Mesothelial cell of epicardium (in vitro differentiated cells): ENCODE measurements at regions not wholly inside any gene's neighbourhood (a gene's known extent, or its start where the extent isn't known, plus 50 kb on each side); places are given as distances from the start of the nearest gene placed in this dataset.
"Not testable (repeated sequence)": the region's sequence is repeated elsewhere in the genome, so short reads cannot be mapped to it uniquely, and the experiment has no call there.

Source experiments
- DNase-seq, 2 experiments: peaks; one replicate each; pipeline ENCODE4 v3.0.0; 2021; ENCODE audit warnings: low spot score in 2 of 2; ENCODE audit not compliant: unreplicated experiment in 2 of 2
- H3K27ac Mint-ChIP-seq: 2 replicates; pipeline ENCODE4 v1.8.0; 2021; ENCODE audit warnings: mixed read lengths
- H3K27me3 Mint-ChIP-seq: 2 replicates; pipeline ENCODE4 v1.8.0; 2021; ENCODE audit warnings: low read depth, mixed read lengths
- H3K36me3 Mint-ChIP-seq: 2 replicates; pipeline ENCODE4 v1.8.0; 2021; ENCODE audit warnings: mixed read lengths
- H3K4me1 Mint-ChIP-seq: 2 replicates; pipeline ENCODE4 v1.8.0; 2021; ENCODE audit warnings: mixed read lengths
- H3K4me3 Mint-ChIP-seq: 2 replicates; pipeline ENCODE4 v1.8.0; 2021; ENCODE audit warnings: mild to moderate bottlenecking, moderate library complexity, mixed read lengths
- H3K9me3 Mint-ChIP-seq: 2 replicates; pipeline ENCODE4 v1.8.0; 2021; ENCODE audit warnings: mixed read lengths
- TF ChIP-seq, protein P1 (sequence below): fragments of 200-600 bp; sonication (generic); IDR thresholded peaks from one replicate; pipeline ENCODE4 v1.5.0; 2021; ENCODE audit warnings: antibody characterized with exemption; ENCODE audit not compliant: unreplicated experiment

DNA sequence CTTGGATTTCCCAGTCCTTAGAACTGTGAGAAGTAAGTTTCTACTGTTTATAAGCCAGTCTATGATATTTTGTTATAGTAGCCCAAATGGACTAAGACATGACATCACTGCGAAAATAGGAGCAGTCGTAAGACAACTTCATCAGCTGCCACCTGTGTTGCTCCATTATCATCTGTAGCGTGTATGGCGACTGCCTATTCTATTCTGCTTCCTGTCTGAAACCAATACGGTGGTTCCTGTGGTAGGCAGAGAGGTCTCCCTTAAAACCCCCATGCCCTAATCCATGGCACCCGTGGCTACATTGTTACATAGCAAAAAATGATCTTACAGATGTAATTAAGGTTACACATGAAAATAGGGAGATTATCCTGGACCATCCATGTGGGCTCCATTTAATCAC lies 105.4 kb upstream of the FAT1 start:
- no peak overlapping the region for H3K27ac Mint-ChIP-seq
- no peak for DNase-seq
- H3K4me3 Mint-ChIP-seq: no peak overlapping the region
- H3K36me3 Mint-ChIP-seq: no peaks in the 10 kb centered on the region
- no peaks in the 10 kb centered on the region for H3K9me3 Mint-ChIP-seq
- TF ChIP-seq, protein P1, sequence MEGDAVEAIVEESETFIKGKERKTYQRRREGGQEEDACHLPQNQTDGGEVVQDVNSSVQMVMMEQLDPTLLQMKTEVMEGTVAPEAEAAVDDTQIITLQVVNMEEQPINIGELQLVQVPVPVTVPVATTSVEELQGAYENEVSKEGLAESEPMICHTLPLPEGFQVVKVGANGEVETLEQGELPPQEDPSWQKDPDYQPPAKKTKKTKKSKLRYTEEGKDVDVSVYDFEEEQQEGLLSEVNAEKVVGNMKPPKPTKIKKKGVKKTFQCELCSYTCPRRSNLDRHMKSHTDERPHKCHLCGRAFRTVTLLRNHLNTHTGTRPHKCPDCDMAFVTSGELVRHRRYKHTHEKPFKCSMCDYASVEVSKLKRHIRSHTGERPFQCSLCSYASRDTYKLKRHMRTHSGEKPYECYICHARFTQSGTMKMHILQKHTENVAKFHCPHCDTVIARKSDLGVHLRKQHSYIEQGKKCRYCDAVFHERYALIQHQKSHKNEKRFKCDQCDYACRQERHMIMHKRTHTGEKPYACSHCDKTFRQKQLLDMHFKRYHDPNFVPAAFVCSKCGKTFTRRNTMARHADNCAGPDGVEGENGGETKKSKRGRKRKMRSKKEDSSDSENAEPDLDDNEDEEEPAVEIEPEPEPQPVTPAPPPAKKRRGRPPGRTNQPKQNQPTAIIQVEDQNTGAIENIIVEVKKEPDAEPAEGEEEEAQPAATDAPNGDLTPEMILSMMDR: no peak
- peaks cover 24% of the 10 kb centered on the region for H3K4me1 Mint-ChIP-seq
- H3K27me3 Mint-ChIP-seq: no peaks in the 10 kb centered on the region

GRCh38 chr4:186829740-186830449 lies 106.2 kb upstream of the FAT1 start:
- Mint-ChIP-seq H3K27ac (no peak overlapping the region), H3K27me3 (peaks cover 1% of the 10 kb centered on the region), H3K4me1 (peaks cover 23% of the 10 kb centered on the region), H3K4me3 (no peak overlapping the region), H3K9me3 (no peaks in the 10 kb centered on the region), H3K36me3 (no peaks in the 10 kb centered on the region)
- TF ChIP-seq, protein P1: no peak
- DNase-seq: no peak

- H3K4me3 Mint-ChIP-seq: no peak overlapping the region
- H3K36me3 Mint-ChIP-seq: no peaks in the 10 kb centered on the region
- DNase-seq: no peak
- peaks cover 1% of the 10 kb centered on the region for H3K27me3 Mint-ChIP-seq
- no peaks in the 10 kb centered on the region for H3K9me3 Mint-ChIP-seq
- TF ChIP-seq, protein P1: no peak
- H3K4me1 Mint-ChIP-seq: peaks cover 12% of the 10 kb centered on the region
- H3K27ac Mint-ChIP-seq: no peak overlapping the region
Measured at GRCh38 chr4:186831574-186831973, 107.9 kb upstream of the FAT1 start.

GRCh38 chr4:186832906-186833305 lies 109.2 kb upstream of the FAT1 start:
- Mint-ChIP-seq H3K9me3 (no peaks in the 10 kb centered on the region), H3K27ac (no peak overlapping the region), H3K27me3 (peaks cover 1% of the 10 kb centered on the region), H3K4me1 (peaks cover 5% of the 10 kb centered on the region), H3K36me3 (no peaks in the 10 kb centered on the region), H3K4me3 (no peak overlapping the region)
- no peak for DNase-seq
- TF ChIP-seq, protein P1: no peak

- not testable (repeated sequence) for H3K36me3 Mint-ChIP-seq, DNase-seq, H3K9me3 Mint-ChIP-seq, H3K4me3 Mint-ChIP-seq, H3K27ac Mint-ChIP-seq, H3K4me1 Mint-ChIP-seq, H3K27me3 Mint-ChIP-seq
Measured at GRCh38 chr4:186837463-186837862, 113.8 kb upstream of the FAT1 start.

GRCh38 chr4:186838295-186838694 lies 114.6 kb upstream of the FAT1 start:
- no peak for DNase-seq
- Mint-ChIP-seq H3K27me3 (peaks cover 1% of the 10 kb centered on the region), H3K36me3 (peaks cover 3% of the 10 kb centered on the region), H3K4me1 (peaks cover 5% of the 10 kb centered on the region), H3K4me3 (no peak overlapping the region), H3K9me3 (no peaks in the 10 kb centered on the region), H3K27ac (no peak overlapping the region)
- TF ChIP-seq, protein P1: no peak
